ENCODE measurements at regions not wholly inside any gene's neighbourhood (a gene's known extent, or its start where the extent isn't known, plus 50 kb on each side); places are given as distances from the start of the nearest gene placed in this dataset.

DNA sequence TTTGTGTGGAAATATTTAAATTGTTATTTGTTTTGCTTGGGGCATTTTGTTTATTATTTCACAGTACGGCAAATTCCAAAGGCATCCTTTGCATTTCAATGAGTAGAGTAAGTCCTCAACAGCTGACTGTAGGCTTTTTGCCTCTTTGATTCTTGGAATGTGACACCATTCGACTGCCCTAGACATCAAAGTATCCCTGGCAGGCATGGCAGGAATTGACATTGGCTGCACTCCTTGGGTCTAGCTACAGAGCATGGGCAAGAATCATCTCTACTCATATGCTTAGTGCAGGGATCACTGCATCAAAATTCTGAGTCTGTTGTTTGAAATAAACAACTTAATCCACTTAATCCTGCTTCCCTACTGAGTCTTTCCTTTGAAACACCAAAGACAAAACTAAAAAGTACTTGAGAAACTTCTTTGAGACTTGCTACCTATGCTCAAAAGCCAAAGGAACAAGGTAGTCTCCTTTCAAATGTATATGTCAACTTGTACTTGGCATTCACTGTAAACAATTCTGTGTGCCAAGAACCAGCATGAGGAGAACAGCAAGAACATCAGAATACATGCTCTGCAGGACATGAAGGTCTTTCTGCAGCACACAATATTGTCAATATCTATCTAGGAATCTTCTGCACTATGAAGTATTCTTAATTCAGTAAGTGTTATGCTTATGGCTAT lies 1569.0 kb upstream of the FLRT2 start:
- Histone ChIP-seq H3K4me3 (no peak overlapping the region), H3K4me1 (no peaks in the 10 kb centered on the region), H3K27ac (no peak overlapping the region), H3K4me2 (no peak overlapping the region), H3K9me3 (no peaks in the 10 kb centered on the region)
- POLR2A ChIA-PET: no interaction called here
- WGBS (ENCODE audit: missing lambda C conversion rate): 36% methylated on average over 2 of the region's 2 CpGs
- ATAC-seq (no peak), FAIRE-seq (no peak), DNase-seq (ENCODE audit: low read depth in 1 of 2, low spot score in 1 of 2) (no peak)
- TF ChIP-seq FOSB (CRISPR knock-in tag; IDR thresholded peaks at IDR 0.05): no peak
- TF ChIP-seq NR3C1 (IDR thresholded peaks at IDR 0.05): no peak
- TF ChIP-seq ZFP36 (IDR thresholded peaks at IDR 0.05; ENCODE audit: borderline replicate concordance, partially characterized antibody): no peak
- no peak for TF ChIP-seq CEBPB (IDR thresholded peaks at IDR 0.05)
- TF ChIP-seq RNF2 (IDR thresholded peaks at IDR 0.05; ENCODE audit: borderline replicate concordance, low read depth): no peak
- no peak for TF ChIP-seq NFE2L2 (conservative IDR thresholded peaks at IDR 0.05; ENCODE audit: low read length)
- TF ChIP-seq SMC3 (IDR thresholded peaks at IDR 0.05): no peak
- TF ChIP-seq POLR2A (IDR thresholded peaks at IDR 0.05; ENCODE audit: low read length): no peak
- TF ChIP-seq FOXS1 (CRISPR knock-in tag; IDR thresholded peaks at IDR 0.05): no peak
- TF ChIP-seq CBX2 (IDR thresholded peaks at IDR 0.05; ENCODE audit: borderline replicate concordance, low read depth): no peak
- TF ChIP-seq TP53 (CRISPR knock-in tag; IDR thresholded peaks at IDR 0.05): no peak
- TF ChIP-seq BHLHE40 (IDR thresholded peaks at IDR 0.05; ENCODE audit: low read depth, low read length): no peak
- no peak for TF ChIP-seq RAD21 (conservative IDR thresholded peaks at IDR 0.05 in 1 of 2, IDR thresholded peaks at IDR 0.05 in 1 of 2)
- TF ChIP-seq, protein P1, sequence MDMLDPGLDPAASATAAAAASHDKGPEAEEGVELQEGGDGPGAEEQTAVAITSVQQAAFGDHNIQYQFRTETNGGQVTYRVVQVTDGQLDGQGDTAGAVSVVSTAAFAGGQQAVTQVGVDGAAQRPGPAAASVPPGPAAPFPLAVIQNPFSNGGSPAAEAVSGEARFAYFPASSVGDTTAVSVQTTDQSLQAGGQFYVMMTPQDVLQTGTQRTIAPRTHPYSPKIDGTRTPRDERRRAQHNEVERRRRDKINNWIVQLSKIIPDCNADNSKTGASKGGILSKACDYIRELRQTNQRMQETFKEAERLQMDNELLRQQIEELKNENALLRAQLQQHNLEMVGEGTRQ (IDR thresholded peaks at IDR 0.05): no peak
- TF ChIP-seq, protein P2, sequence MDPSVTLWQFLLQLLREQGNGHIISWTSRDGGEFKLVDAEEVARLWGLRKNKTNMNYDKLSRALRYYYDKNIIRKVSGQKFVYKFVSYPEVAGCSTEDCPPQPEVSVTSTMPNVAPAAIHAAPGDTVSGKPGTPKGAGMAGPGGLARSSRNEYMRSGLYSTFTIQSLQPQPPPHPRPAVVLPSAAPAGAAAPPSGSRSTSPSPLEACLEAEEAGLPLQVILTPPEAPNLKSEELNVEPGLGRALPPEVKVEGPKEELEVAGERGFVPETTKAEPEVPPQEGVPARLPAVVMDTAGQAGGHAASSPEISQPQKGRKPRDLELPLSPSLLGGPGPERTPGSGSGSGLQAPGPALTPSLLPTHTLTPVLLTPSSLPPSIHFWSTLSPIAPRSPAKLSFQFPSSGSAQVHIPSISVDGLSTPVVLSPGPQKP (IDR thresholded peaks at IDR 0.05; ENCODE audit: low read depth, low read length): no peak
- CTCF ChIA-PET: no interaction called here

DNA sequence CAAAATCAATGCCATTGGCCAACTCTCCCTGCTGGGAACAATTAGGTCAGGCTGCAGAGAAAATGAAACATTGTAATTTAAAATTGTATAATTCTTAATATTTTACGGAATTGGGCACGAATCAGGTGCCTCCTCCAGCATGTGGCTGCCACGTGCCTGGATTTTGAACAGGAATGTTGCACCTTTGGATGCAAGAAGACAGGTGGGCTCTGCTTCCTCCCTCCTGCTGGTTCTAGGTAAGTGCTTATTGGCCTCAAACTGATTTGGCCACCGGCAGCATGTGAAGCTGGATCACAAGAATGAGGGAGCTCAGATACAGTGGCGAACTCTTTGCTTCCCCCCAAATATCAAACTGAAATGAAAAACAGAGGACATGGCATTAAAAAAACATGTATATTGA lies 1559.9 kb upstream of the FLRT2 start:
- 15% methylated on average over 5 of the region's 5 CpGs for WGBS (ENCODE audit: missing lambda C conversion rate)
- H3K27ac ChIP-seq: no peak overlapping the region
- no peak overlapping the region for H3K4me3 ChIP-seq
- TF ChIP-seq FOSL2 (IDR thresholded peaks at IDR 0.05) (no peak), FOSL2 (CRISPR knock-in tag; IDR thresholded peaks at IDR 0.05) (no peak)
- ATAC-seq: no peak
- POLR2A ChIA-PET: no interaction called here
- no peaks in the 10 kb centered on the region for H3K4me1 ChIP-seq
- no peak for DNase-seq (ENCODE audit: low read depth in 1 of 2, low spot score in 1 of 2)
- CTCF ChIA-PET: no interaction called here
- no peaks in the 10 kb centered on the region; the same call in 2 of the 3 replicates for H3K9me3 ChIP-seq
- no peak for FAIRE-seq
- H3K4me2 ChIP-seq: no peak overlapping the region

DNA sequence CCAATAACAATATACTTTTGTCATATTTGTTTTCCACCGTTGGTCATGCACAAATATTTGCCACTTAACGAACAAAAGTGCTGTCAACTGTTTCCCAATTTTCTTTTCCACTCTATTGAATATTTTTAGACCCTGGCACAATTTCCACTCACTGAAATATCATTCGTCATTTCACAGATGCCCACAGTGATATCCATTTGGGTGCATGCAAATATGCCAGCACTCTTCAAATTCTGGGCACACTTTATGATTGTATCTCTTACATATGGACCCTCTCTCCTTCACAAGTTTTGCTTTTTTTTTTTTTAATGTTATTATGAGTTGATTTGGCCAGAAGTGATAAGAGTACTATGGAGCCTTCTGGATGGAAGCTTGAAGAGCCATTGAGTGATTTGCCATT lies 1557.3 kb upstream of the FLRT2 start:
- ATAC-seq (no peak), DNase-seq (ENCODE audit: low read depth in 1 of 2, low spot score in 1 of 2) (no peak), FAIRE-seq (no peak)
- Histone ChIP-seq H3K4me3 (no peak overlapping the region), H3K4me1 (no peaks in the 10 kb centered on the region), H3K9me3 (no peaks in the 10 kb centered on the region; the same call in 2 of the 3 replicates), H3K27ac (no peak overlapping the region), H3K4me2 (no peak overlapping the region)
- CTCF ChIA-PET: no interaction called here
- POLR2A ChIA-PET: no interaction called here
- no peak for TF ChIP-seq PHF8 (IDR thresholded peaks at IDR 0.05; ENCODE audit: borderline replicate concordance, low read depth)
- TF ChIP-seq, protein P3, sequence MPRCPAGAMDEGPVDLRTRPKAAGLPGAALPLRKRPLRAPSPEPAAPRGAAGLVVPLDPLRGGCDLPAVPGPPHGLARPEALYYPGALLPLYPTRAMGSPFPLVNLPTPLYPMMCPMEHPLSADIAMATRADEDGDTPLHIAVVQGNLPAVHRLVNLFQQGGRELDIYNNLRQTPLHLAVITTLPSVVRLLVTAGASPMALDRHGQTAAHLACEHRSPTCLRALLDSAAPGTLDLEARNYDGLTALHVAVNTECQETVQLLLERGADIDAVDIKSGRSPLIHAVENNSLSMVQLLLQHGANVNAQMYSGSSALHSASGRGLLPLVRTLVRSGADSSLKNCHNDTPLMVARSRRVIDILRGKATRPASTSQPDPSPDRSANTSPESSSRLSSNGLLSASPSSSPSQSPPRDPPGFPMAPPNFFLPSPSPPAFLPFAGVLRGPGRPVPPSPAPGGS (IDR thresholded peaks at IDR 0.05): no peak
- no peak for TF ChIP-seq CEBPB (IDR thresholded peaks at IDR 0.05)
- TF ChIP-seq, protein P4, sequence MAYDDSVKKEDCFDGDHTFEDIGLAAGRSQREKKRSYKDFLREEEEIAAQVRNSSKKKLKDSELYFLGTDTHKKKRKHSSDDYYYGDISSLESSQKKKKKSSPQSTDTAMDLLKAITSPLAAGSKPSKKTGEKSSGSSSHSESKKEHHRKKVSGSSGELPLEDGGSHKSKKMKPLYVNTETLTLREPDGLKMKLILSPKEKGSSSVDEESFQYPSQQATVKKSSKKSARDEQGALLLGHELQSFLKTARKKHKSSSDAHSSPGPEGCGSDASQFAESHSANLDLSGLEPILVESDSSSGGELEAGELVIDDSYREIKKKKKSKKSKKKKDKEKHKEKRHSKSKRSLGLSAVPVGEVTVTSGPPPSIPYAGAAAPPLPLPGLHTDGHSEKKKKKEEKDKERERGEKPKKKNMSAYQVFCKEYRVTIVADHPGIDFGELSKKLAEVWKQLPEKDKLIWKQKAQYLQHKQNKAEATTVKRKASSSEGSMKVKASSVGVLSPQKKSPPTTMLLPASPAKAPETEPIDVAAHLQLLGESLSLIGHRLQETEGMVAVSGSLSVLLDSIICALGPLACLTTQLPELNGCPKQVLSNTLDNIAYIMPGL (CRISPR knock-in tag; IDR thresholded peaks at IDR 0.05; ENCODE audit: borderline replicate concordance): no peak
- TF ChIP-seq CHD2 (IDR thresholded peaks at IDR 0.05; ENCODE audit: low read length, partially characterized antibody): no peak
- WGBS (ENCODE audit: missing lambda C conversion rate): 4% methylated on average over 3 of the region's 3 CpGs
